ENCODE measurements at regions not wholly inside any gene's neighbourhood (a gene's known extent, or its start where the extent isn't known, plus 50 kb on each side); places are given as distances from the start of the nearest gene placed in this dataset.

- TF ChIP-seq SP1 (IDR thresholded peaks at IDR 0.05) (no peak), FOXK2 (IDR thresholded peaks at IDR 0.05) (no peak), FOXM1 (IDR thresholded peaks at IDR 0.05; ENCODE audit: borderline replicate concordance) (no peak), ZNF384 (IDR thresholded peaks at IDR 0.05) (no peak), SUZ12 (IDR thresholded peaks at IDR 0.05) (no peak), HDGF (IDR thresholded peaks at IDR 0.05; ENCODE audit: borderline replicate concordance) (no peak), LEF1 (IDR thresholded peaks at IDR 0.05; ENCODE audit: borderline replicate concordance) (no peak), TARDBP (IDR thresholded peaks at IDR 0.05) (no peak), FOXA1 (IDR thresholded peaks at IDR 0.05) (no peak), NFRKB (IDR thresholded peaks at IDR 0.05) (no peak), BHLHE40 (IDR thresholded peaks at IDR 0.05; ENCODE audit: borderline replicate concordance) (no peak), PKNOX1 (IDR thresholded peaks at IDR 0.05) (no peak)
These were observed 165.2 kb downstream of the SLCO4C1 start for GRCh38 chr5:102130890-102131289.

Measured in HEK293T (cell line).